ENCODE measurements at regions not wholly inside any gene's neighbourhood (a gene's known extent, or its start where the extent isn't known, plus 50 kb on each side); places are given as distances from the start of the nearest gene placed in this dataset.

DNA sequence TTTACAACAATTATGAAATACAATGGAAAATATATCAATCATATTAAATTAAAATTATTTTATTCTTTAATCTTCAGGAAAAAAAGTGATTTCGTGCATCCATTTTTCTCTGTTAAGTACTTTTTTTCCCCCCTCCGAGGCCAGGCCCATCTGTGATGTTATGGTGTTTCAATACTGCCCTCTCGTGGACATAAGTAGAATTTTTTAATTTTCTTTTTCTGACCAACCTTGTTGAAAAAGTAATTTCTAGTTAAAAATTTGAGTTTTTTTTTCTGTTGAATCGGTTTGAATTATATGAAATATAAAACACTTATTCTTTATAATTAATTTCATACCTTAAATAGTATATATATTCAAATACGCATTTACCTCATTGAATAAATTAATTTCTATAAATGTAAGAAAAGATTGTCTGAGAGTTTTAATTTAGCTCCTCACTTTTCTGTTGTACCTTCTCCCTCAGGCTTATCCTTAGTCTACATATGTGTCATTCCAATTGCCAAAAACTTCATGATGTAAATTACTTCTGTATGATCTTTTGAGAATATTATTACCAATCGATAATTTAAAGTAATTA is 175.8 kb upstream of the TECRL start:
- no peak for DNase-seq (ENCODE audit: low read depth in 2 of 2)

DNA sequence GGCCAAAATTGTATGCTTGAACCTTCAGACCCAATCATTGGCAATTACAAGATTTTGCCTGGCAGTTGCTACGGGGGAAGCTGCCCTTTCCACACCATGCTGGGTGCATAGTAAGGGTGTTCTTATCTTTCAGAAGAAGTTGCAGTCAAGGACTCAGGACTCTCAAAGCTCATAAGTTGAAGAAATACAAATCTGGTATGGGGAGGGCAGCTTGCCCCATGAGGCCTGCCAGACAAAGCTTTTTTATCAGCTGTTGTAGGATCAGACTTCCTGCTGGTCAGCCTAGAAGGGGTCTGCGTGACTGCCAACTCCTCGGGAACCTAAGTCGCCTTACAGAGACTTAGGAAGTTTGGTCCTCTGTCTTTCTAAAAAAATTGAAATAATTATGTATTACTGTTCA is 174.9 kb upstream of the TECRL start:
- DNase-seq (ENCODE audit: low read depth in 2 of 2): no peak

DNA sequence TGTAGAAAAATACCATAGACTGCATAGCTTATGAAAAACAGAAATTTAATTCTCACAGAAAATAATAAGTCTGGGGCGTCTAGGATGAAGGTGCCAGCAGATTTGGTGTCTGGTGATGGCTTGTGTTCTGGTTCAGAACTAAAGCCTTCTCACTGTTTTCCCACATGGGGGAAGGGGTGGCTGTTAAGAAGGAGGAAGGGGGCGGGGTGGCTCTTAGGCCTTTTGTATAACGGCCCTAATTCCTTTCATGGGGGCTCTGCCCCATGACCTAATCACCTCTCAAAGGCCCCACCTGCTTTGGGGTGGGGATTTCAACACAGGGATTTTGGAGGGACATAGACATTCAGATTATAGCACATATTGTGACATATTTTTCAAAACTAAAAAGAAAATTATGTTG is 173.2 kb upstream of the TECRL start:
- no peak for DNase-seq (ENCODE audit: low read depth in 2 of 2)

DNA sequence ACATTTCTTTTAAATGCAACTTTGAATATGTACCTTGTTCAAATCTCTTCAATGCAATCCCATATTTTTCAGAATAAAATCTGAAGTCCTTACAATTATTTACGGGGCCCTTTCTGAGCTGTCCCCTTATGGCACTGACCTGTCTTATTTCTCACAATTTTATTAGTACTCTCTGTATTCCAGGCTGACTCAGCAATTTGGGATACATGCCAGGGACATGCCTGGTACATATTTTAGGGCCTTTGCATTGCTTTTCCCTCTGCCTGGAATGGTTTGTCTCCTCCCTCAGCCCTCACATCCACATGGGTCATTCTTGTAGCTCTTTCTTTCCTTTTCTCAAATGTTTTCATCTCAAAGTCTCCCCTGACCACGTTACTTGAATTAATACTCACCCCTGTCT is 172.2 kb upstream of the TECRL start:
- no peak for DNase-seq (ENCODE audit: low read depth in 2 of 2)

DNA sequence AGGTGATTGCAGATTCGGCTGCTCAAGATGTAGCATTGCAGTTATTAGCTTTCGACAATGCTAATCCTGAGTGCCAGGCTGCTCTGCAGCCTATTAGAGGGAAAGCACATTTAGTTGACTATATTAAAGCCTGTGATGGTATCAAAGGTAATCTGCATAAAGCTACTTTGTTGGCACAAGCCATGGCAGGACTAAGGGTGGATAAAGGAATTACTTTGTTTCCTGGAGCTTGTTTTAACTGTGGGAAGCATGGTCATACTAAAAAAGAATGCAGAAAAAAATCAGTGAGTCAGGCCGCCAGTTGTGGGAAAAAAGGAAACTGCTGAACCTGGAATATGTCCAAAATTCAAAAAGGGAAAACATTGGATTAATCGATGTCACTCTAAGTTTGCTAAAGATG is 154.9 kb upstream of the TECRL start:
- no peak for DNase-seq (ENCODE audit: low read depth in 2 of 2)

DNA sequence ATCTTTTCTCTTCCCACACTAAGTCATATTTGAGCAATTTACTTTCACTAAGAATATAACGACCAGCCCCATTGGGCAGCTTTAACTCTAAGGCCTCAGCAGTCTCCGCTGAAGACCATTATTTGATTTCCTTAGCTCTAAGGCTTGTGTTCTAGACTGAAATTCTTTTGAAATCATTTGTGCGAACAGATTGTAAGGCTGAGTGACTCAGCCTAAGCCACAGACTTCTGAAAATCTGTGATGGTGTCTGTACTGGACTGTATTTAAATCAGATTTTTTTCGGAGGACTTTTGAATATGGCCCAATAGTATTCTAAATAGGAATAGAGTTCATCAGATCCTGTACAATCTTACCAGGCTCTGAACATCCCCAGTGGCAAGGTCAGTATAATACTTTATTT is 150.3 kb upstream of the TECRL start:
- DNase-seq (ENCODE audit: low read depth in 2 of 2): no peak

DNA sequence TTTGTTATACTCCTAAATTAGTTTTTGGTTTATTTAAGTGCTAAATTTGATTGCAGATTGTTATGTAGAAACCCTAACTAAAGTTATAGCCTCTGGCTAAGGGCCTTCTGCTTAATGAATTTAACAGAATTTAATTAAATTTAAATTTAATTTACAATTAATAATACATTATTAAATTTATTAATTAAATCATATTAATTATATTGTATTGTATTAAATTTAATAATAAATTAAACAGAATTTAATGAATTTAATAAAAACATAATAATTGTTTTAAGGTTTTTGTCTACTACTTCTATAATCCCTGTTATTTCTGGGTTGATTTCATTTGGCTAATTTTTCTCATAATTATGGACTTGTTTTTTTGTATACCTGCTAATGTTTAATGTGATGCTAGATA is 141.9 kb upstream of the TECRL start:
- DNase-seq (ENCODE audit: low read depth in 2 of 2): no peak

DNA sequence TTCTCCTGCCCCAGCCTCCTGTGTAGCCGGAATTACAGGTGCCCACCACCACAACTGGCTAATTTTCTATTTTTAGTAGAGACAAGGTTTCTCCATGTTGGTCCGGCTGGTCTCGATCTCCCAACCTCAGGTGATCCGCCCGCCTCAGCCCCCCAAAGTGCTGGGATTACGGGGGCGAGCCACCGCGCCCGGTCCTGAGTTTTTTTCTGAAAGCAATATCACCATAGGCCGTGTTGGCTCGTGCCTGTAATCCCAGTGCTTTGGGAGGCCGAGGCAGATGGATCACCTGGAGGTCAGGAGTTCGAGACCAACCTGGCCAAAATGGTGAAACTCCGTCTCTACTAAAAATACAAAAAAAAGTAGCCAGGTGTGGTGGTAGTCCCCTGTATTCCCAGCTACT is 136.3 kb upstream of the TECRL start:
- DNase-seq (ENCODE audit: low read depth in 2 of 2): no peak

DNA sequence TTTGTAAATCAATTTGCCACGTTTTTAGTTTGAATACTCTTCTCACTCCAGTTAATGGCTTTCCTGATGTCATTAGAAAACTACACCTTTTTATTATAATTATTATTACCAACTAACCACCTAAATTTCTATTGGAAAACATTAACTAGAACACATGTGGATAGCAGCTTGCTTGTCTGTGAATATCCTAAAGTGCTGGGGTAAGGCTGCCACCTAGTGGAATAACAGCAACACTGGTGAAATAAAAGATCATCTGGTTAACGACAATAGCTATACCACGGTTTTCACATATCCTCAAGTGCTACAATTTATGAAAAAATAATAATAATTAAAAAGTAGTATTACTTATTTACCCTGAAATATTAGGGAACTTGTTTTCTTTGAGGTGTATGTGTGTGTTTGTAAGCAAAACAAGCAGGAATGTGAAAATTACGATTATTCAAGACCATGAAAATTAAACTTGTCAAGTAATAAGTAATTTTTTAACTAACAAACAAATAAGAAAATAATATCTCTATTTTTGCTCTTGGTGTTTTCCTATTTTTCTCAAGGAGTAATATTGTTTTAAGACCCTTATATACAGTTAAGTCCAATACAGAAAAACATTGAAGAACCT is 130.1 kb upstream of the TECRL start:
- DNase-seq (ENCODE audit: low read depth in 2 of 2): peak; percentile 4 to 23

DNA sequence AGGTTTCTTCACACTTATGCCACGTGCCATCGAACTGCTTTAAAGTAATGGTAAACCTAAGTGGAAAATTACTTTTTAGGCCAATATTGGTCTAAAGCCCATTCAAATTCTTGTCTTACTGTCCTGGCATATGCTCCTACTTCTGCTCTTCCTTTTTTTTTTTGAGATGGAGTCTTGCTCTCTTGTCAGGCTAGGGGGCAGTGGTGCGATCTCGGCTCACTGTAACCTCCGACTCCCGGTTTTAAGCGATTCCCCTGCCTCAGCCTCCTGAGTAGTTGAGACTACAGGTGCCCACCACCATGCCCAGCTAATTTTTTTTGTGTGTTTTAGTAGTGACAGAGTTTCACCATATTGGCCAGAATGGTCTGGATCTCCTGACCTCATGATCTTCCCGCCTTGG is 129.0 kb upstream of the TECRL start:
- DNase-seq (ENCODE audit: low read depth in 2 of 2): no peak

DNA sequence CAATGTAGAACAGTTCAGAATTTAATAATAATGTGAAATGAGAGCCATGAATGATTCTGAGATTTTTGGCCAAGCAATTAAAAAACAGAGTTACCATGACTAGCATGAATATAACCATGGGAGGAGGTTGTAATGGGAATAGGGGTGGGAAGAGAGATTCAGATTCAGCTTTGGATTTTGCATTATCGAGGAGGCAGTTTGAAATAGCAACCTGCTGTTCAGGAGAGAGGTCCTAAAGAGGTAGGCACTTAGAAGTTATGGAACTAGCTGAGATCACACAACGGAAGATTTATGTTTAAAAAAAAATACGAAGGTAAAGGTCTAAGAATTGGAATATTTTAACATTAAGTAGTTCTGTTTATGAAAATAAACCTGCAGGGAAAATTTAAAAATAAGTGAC is 124.4 kb upstream of the TECRL start:
- no peak for DNase-seq (ENCODE audit: low read depth in 2 of 2)

DNA sequence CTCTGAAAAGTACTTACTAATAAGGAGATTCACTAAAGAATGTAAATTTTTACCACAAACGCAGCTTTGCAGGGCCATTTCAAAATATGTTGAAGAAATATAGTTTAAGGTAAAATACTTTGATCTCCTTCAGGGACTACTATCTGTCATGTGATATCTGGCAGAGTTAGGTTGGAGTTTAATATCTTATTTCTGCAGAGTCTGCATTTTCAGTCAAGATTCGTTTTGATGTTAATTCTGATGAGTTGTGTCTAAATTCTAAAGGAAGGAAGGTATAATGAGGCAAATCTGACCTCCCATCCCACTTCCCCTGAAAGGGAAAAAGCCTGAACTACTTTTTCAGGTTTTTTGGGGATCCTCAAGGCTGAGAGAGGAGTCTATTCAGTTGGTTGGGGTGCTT is 123.9 kb upstream of the TECRL start:
- DNase-seq (ENCODE audit: low read depth in 2 of 2): no peak

DNA sequence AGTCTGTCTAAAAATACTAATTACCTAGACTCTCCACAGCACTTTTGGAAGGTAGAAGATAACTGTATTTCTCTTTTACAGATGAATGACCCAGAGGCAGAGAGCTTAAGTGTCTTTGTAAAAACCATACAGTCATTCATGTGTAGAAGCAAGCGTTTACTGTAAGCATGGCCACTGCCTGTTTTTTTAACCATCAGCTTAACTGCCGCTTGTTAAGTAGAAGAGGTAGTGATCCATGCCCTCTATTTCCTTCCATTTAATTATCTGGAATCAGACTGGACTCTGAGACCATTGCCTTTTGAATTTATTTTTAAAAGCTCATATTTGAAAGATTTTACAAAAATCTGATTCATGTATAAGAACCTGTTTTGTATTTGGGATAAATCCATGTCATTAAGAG is 111.2 kb upstream of the TECRL start:
- no peak for DNase-seq (ENCODE audit: low read depth in 2 of 2)

DNA sequence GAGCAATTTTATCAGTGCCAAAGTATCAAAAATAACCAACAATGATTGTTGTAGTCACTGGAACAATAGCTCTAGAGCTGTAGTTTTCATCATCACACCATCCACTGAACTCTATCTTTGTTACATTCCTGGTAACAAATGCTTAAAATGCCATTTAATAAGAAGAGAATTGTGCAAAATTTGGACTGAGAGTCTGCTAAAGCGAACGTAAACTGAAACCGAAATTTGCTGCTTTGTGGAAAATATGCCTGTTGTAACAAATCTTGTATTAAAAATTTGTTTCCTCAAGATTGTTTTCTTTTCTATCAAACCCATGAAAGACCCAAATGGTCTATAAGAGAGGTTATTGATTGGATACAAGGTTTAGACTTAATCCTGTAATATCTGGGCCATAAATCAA is 109.3 kb upstream of the TECRL start:
- DNase-seq (ENCODE audit: low read depth in 2 of 2): no peak

DNA sequence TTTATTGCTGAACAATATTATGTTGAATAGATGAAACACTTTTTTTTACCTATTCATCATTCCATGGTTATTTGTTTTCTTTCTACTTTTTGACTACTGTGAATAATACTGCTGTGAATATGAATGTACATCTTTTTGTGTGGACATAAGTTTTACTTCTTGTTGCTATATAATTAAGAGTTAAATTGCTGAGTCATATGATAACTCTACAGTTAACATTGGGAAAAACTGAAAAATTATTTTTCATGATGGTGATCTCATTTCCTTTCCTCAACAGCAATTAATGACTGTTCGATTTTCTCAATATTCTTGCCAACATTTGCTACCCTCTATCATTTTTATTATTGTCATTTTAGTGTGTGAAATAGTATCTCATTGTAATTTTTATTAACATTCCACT is 106.9 kb upstream of the TECRL start:
- no peak for DNase-seq (ENCODE audit: low read depth in 2 of 2)

DNA sequence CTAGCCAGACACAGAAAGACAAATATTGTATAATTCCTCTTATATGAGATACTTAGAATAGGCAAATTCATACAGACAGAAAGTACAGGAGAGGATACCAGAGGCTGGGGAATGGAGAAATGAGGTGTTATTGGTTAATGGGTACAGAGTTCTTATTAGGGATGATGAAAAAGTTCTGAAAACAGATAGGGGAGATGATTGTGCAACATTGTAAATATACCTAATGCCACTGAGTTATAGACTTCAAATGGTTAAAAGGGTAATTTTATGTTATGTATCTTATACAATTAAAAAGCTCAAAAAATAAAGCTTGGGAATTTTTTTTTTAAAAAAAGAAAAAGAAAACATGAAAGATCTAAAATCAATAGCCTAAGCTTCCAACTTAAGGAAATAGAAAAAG is 98.8 kb upstream of the TECRL start:
- DNase-seq (ENCODE audit: low read depth in 2 of 2): no peak

DNA sequence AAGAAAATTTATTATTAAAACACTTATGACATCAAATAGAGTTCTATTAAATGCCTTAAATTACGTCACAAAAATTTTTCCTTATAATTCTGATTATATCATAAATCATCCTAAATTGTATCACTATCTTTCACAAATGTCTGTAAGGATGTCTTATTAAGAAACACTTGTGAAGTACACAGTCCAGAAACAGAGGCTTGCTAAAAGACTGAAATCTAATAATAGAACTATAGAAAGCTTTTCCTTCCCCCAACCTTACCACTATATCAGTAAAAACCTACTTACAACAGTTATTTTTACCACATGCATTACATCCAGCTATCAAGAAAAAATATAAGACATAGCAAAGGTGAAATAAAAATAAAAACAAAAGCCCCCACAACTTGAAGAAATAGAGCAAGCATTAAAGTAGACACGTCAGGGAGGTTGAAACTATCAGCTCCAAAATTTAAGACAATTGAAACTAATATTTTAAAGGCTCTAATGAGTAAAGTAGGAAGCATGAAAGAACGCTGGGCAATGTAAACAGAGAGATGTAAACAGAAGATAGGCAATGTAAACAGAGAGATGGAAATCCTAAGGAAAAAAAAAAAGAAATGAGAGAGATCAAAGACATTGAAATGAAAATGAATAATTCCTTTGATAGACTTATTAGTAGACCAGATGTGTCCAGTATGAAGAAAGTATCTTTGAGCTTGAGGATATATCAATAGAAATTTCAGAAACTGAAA is 94.9 kb upstream of the TECRL start:
- DNase-seq (ENCODE audit: low read depth in 2 of 2): no peak

DNA sequence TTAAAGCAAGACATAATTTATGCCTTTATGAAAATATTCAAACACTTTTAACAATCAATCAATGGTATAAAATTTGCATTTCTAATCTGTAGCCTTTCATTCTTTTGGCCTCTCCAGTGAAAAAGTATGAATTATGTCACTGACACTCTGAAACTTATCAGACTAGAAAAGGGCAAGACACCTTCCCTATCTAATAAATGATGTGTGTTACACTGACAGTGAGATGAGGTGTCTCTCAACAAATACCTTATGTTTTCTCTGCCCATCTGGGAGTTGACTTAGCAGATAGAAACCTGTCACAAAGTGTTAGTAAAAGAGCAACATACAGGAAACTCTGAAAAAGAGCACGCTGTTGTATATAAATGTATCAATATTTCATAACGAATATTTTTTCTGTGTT is 94.2 kb upstream of the TECRL start:
- DNase-seq (ENCODE audit: low read depth in 2 of 2): no peak

DNA sequence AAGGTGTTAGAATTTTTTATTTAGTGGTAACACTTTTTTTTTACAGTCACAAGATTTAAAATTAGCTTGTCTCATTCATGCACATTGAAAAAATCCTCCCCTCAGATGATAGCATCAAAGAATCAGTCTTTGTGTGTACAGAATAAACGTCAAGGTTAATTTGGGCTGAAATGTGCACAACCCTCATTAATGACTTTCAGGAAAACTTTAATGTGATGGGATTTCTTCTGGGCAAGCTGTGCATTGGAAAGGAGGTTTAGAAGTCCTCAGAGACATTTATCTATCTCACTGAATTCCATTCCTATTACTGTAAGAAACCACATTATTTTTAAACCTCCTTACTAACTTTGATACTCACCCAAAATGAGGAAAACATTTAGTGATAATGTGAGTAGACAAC is 88.2 kb upstream of the TECRL start:
- DNase-seq (ENCODE audit: low read depth in 2 of 2): no peak

DNA sequence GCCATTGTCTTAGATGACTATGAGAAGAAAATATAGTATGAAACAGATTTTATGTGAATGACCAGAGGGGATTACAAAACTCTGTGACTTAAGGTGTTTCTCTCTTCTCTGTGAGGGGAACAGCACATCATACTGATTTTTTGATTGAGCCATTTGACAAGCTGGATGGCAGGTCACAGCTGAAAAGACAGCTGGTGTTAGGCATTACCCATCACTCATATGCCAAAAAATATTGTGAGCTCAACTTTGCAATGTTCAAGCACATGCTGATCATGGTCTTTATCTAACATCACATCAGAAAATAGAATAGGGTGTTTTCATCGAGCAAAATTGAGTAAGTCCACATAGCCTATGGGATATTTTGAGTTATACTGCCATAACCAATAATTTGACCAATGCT is 86.7 kb upstream of the TECRL start:
- no peak for DNase-seq (ENCODE audit: low read depth in 2 of 2)

DNA sequence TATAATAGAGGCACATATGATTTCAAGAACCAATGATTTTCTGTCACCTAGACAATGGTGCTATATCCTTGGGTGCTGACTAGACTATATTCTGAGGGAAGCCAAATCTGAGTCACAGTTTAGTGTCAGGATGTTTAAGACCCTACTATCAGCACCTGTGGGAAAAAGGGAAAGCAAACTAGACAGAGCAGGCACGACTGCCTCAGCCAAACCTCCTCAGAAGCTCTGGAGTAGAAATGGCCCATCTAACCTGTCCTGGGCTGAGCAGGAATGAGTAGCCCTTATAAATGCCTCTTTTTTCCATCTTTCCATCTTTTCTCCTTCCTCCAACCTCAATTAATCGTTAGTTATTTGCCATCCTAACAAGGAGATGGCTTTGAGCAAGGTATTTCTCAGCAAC is 80.4 kb upstream of the TECRL start:
- DNase-seq (ENCODE audit: low read depth in 2 of 2): no peak

DNA sequence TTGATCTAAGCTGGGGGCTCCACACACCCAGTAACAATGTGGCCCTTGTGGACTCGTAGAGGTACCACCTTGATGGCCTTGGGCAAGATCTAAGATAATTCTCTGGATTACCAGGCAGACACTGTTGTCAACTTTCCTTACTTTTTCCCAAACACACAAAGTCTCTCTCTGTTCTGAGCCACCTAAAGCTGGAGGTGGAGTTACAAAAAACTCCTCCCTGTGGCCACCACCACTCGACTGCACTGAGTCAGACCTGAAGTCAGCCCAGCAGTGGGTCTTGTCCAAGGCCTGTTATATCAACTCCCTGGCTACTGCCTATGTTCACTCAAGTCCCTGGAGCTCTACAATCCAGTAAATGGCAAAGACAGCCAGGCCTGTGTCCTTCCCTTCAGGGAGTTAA is 70.1 kb upstream of the TECRL start:
- no peak for DNase-seq (ENCODE audit: low read depth in 2 of 2)

DNA sequence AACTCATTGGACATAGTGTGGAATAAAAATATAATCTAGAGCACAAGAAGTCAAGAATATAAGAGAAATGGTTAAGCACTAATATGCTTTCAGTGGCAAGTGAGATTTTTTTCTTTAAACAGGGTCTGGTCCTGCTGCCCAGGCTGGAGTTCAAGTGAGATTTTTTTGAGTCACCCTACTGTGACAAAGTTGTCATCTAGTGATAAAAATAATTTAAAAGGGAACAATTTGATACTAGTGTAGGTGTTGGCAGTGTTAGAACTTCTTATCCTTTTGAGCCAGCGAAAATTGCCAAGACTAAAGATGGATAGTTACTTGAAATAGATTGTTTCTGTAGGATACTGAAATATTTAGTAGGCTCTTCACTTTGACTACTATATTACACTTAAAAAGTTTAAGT is 67.9 kb upstream of the TECRL start:
- no peak for DNase-seq (ENCODE audit: low read depth in 2 of 2)

DNA sequence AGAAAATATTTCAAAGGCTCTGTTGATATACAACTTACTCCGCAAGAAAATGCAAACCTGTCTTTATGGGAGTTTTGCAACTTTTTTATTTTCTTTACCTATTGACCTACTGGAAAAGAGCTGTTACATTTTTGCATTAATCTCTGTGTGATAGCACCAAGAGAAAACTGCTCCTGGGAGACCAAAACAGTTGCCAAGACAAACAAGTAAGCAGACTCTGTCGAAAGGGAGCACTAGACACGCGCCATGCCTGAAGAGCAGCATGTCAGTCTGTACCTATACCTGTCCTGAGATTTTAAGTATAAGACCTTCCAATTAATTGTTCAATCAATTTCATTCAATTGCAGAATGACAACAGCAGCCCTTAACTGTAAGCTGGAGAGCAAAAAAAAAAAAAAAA is 56.0 kb upstream of the TECRL start:
- no peak for DNase-seq (ENCODE audit: low read depth in 2 of 2)

Measured in stimulated activated CD4-positive, alpha-beta T cell treated with anti-CD3 and anti-CD28 coated beads, Interleukin-4, amount 100 ng/mL, for 48 hours (primary cell).